ENCODE measurements at regions not wholly inside any gene's neighbourhood (a gene's known extent, or its start where the extent isn't known, plus 50 kb on each side); places are given as distances from the start of the nearest gene placed in this dataset.

DNA sequence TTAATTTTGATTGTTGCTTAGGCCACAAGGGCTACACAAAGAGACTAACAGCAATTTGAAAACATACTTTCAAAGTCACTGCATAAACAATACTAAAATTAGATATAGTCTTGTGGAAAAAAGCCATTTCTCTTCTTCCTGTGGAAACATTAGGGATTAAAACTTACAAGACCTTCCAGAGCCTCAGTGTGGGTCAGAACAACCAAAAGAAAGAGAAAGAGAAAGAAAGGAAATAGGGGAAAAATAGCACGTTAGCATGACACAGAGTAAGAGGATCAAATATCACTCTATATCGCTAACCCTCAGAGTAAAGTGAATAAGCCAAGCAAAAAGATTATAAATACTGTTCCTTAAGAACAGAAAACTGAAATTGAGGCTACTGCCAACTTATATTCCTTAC lies 127.8 kb upstream of the DIAPH2 start:
- Histone ChIP-seq H2BK20ac (ENCODE audit: low read length) (no peak overlapping the region), H2BK12ac (ENCODE audit: low read depth, low read length) (no peak overlapping the region), H3K14ac (ENCODE audit: insufficient read length) (no peak overlapping the region), H2AFZ (ENCODE audit: low read length) (peak overlapping the region; percentile 81; the same call in 1 of the 2 replicates), H3K23me2 (ENCODE audit: low read depth, low read length) (no peaks in the 10 kb centered on the region), H4K91ac (replicated peaks; ENCODE audit: insufficient read length, low read length) (no peak overlapping the region), H3K4me1 (replicated peaks in 1 of 4; ENCODE audit: control insufficient read depth in 3 of 4, insufficient read depth in 4 of 4, low read length in 3 of 4) (peaks cover 0 to 4% (median 0%) of the 10 kb centered on the region in 4 experiments; a peak in 2 of 7 replicates), H3K9me3 (ENCODE audit: insufficient read depth in 2 of 2, low read depth in 1 of 2, low read length in 1 of 2) (no peaks in the 10 kb centered on the region), H3K27me3 (replicated peaks in 1 of 4; ENCODE audit: control insufficient read depth in 3 of 4, extremely low read depth in 1 of 4, insufficient read depth in 3 of 4, low read length in 3 of 4) (no peaks in the 10 kb centered on the region), H2AK5ac (ENCODE audit: low read depth, low read length) (no peak overlapping the region), H2BK5ac (ENCODE audit: low read depth, low read length) (no peak overlapping the region), H3K79me1 (ENCODE audit: low read depth, low read length) (no peaks in the 10 kb centered on the region), H3K4me3 (ENCODE audit: extremely low read depth in 1 of 4, insufficient read depth in 2 of 4, low read depth in 3 of 4, low read length in 4 of 4) (no peak overlapping the region), H2BK15ac (ENCODE audit: low read length) (no peak overlapping the region), H2BK120ac (replicated peaks; ENCODE audit: low read depth, low read length) (no peak overlapping the region), H3K56ac (replicated peaks; ENCODE audit: insufficient read length, low read depth, low read length) (no peak overlapping the region), H3K4ac (replicated peaks; ENCODE audit: insufficient read length, low read depth, low read length) (no peak overlapping the region), H3K9ac (replicated peaks in 1 of 4; ENCODE audit: extremely low read depth in 1 of 4, low read depth in 3 of 4, low read length in 3 of 4) (no peak overlapping the region), H3K79me2 (ENCODE audit: control insufficient read depth in 1 of 2, insufficient read depth in 2 of 2, low read length in 2 of 2) (no peaks in the 10 kb centered on the region), H3K23ac (ENCODE audit: insufficient read length) (no peak overlapping the region), H3K4me2 (ENCODE audit: insufficient read depth in 1 of 2, low read depth in 2 of 2, low read length in 2 of 2) (no peak overlapping the region; a peak in 1 of 4 replicates), H3K18ac (ENCODE audit: extremely low read depth, low read length) (no peak overlapping the region), H4K20me1 (replicated peaks in 1 of 2; ENCODE audit: control insufficient read depth in 1 of 2, insufficient read depth in 2 of 2, low read length in 2 of 2) (no peaks in the 10 kb centered on the region), H4K5ac (ENCODE audit: insufficient read length, low read depth, low read length) (no peak overlapping the region), H3K27ac (ENCODE audit: low read depth, low read length) (no peak overlapping the region), H4K8ac (ENCODE audit: extremely low read depth, insufficient read depth, low read length) (no peak overlapping the region), H3K36me3 (ENCODE audit: control insufficient read depth in 2 of 4, insufficient read depth in 4 of 4, low read length in 3 of 4) (no peaks in the 10 kb centered on the region)
- no peak for DNase-seq (ENCODE audit: low read depth in 1 of 2, low spot score in 2 of 2)
- no peak for FAIRE-seq
- POLR2A ChIA-PET (ENCODE audit: partially characterized antibody), result no interaction called here
- WGBS, 2 experiments (ENCODE audit: extremely low coverage in 1 of 2, insufficient coverage in 1 of 2, insufficient read length in 1 of 2, insufficient replicate concordance in 2 of 2, low coverage in 1 of 2, low lambda C conversion rate in 2 of 2, missing lambda C conversion rate in 1 of 2), result 28% methylated on average over 2 of the region's 2 CpGs; no CpG with 5 or more reads in 1 of the 2 experiments
- no peak for TF ChIP-seq KDM5A (IDR thresholded peaks at IDR 0.05; ENCODE audit: low read length)
- TF ChIP-seq POU5F1 (IDR thresholded peaks at IDR 0.05; ENCODE audit: low read depth, low read length), result no peak
- TF ChIP-seq POLR2A (IDR thresholded peaks at IDR 0.05; ENCODE audit: control extremely low read depth in 1 of 2, low read depth in 2 of 2, low read length in 2 of 2), result no peak
- no peak for TF ChIP-seq SP2 (IDR thresholded peaks at IDR 0.05; ENCODE audit: low read length)
- TF ChIP-seq CREB1 (IDR thresholded peaks at IDR 0.05), result no peak
- no peak for TF ChIP-seq EP300 (IDR thresholded peaks at IDR 0.05; ENCODE audit: borderline replicate concordance in 1 of 2, low read depth in 2 of 2, low read length in 2 of 2)
- TF ChIP-seq POLR2AphosphoS5 (IDR thresholded peaks at IDR 0.05; ENCODE audit: low read depth, low read length), result no peak
- no peak for TF ChIP-seq RBBP5 (IDR thresholded peaks at IDR 0.05; ENCODE audit: borderline replicate concordance, low read depth, low read length)
- TF ChIP-seq SIN3A (conservative IDR thresholded peaks at IDR 0.05 in 1 of 2, IDR thresholded peaks at IDR 0.05 in 1 of 2; ENCODE audit: low read depth in 1 of 2, low read length in 2 of 2), result no peak
- no peak for TF ChIP-seq CHD2 (IDR thresholded peaks at IDR 0.05; ENCODE audit: low read length)
- TF ChIP-seq TEAD4 (IDR thresholded peaks at IDR 0.05; ENCODE audit: low read depth, low read length), result no peak
- TF ChIP-seq TAF1 (IDR thresholded peaks at IDR 0.05; ENCODE audit: low read depth, low read length), result no peak
- no peak for TF ChIP-seq CBX5 (IDR thresholded peaks at IDR 0.05; ENCODE audit: low read depth, low read length)
- TF ChIP-seq KDM1A (IDR thresholded peaks at IDR 0.05; ENCODE audit: borderline replicate concordance, low read length), result no peak
- no peak for TF ChIP-seq HDAC2 (IDR thresholded peaks at IDR 0.05; ENCODE audit: borderline replicate concordance in 1 of 2, low read depth in 2 of 2, low read length in 2 of 2)
- no peak for TF ChIP-seq SP1 (IDR thresholded peaks at IDR 0.05; ENCODE audit: low read depth, low read length)
- CTCF ChIA-PET (ENCODE audit: partially characterized antibody), result no interaction called here
